ENCODE measurements at regions not wholly inside any gene's neighbourhood (a gene's known extent, or its start where the extent isn't known, plus 50 kb on each side); places are given as distances from the start of the nearest gene placed in this dataset.

DNA sequence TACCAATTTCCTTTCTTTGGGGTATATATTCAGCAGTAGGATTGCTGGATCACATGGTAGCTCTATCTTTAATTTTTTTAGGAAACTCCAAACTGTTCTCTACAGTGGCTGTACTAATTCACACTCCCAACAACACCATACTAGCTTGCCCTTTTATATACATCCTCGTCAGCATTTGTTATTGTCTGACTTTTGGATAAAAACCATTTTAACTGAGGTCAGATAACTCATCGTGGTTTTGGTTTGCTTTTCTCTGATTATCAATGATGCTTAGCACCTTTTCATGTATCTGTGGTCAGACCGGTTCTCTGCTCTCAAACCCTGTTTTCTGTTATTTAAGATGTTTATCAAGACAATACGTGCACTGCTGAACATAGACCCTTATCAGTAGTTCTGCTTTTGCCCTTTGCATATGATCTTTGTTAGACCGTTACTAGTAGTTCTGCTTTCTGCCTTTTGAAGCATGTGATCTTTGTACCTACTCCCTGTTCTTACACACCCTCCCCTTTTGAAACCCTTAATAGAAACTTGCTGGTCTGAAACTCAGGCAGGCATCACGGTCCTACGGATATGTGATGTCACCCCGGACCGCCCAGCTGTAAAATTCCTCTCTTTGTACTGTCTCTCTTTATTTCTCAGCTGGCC lies 474.3 kb downstream of the RSL24D1 start:
- no peak for TF ChIP-seq EZH2 (IDR thresholded peaks at IDR 0.05; ENCODE audit: low read length, missing control alignments)
- TF ChIP-seq, protein P1, sequence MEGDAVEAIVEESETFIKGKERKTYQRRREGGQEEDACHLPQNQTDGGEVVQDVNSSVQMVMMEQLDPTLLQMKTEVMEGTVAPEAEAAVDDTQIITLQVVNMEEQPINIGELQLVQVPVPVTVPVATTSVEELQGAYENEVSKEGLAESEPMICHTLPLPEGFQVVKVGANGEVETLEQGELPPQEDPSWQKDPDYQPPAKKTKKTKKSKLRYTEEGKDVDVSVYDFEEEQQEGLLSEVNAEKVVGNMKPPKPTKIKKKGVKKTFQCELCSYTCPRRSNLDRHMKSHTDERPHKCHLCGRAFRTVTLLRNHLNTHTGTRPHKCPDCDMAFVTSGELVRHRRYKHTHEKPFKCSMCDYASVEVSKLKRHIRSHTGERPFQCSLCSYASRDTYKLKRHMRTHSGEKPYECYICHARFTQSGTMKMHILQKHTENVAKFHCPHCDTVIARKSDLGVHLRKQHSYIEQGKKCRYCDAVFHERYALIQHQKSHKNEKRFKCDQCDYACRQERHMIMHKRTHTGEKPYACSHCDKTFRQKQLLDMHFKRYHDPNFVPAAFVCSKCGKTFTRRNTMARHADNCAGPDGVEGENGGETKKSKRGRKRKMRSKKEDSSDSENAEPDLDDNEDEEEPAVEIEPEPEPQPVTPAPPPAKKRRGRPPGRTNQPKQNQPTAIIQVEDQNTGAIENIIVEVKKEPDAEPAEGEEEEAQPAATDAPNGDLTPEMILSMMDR (conservative IDR thresholded peaks at IDR 0.05 in 1 of 2, IDR thresholded peaks at IDR 0.05 in 1 of 2; ENCODE audit: low read depth in 1 of 2, low read length in 2 of 2), result no peak

Data from fibroblast of lung (primary cell).